ENCODE measurements at regions not wholly inside any gene's neighbourhood (a gene's known extent, or its start where the extent isn't known, plus 50 kb on each side); places are given as distances from the start of the nearest gene placed in this dataset.

GRCh38 chr16:87125206-87126155 lies 191.7 kb downstream of the C16orf95 start:
- DNase-seq (ENCODE audit: low spot score): no peak
- Histone ChIP-seq H3K4ac (ENCODE audit: low read length) (peak overlapping the region; percentile 97), H3K4me1 (ENCODE audit: control insufficient read depth in 2 of 2, insufficient read depth in 1 of 2, low read depth in 1 of 2, low read length in 2 of 2) (peaks cover 0 to 12% of the 10 kb centered on the region in 2 donors), H3K4me2 (ENCODE audit: insufficient read depth, low read length, poor library complexity, severe bottlenecking) (no peak overlapping the region), H3K18ac (ENCODE audit: low read length) (peak overlapping the region; percentile 84), H2BK15ac (ENCODE audit: low read length) (peak overlapping the region; percentile 69), H3K79me1 (ENCODE audit: low read depth, low read length) (peaks cover 8% of the 10 kb centered on the region), H2BK120ac (ENCODE audit: low read depth, low read length) (no peak overlapping the region), H2BK12ac (ENCODE audit: low read length) (peak overlapping the region; percentile 69), H2BK5ac (ENCODE audit: low read length) (peak overlapping the region; percentile 16), H2AFZ (ENCODE audit: low read length) (no peak overlapping the region), H3K27ac (replicated peaks; ENCODE audit: low read length) (no peak overlapping the region), H3K4me3 (ENCODE audit: low read length in 2 of 2) (no peak overlapping the region), H4K8ac (ENCODE audit: low read depth, low read length) (peak overlapping the region; percentile 75), H3K36me3 (replicated peaks in 1 of 2; ENCODE audit: control insufficient read depth in 2 of 2, insufficient read depth in 2 of 2, low read length in 2 of 2) (peaks cover 0 to 2% of the 10 kb centered on the region in 2 donors), H3K27me3 (ENCODE audit: control insufficient read depth in 3 of 3, insufficient read depth in 3 of 3, low read depth in 1 of 3, low read length in 3 of 3) (peaks cover 0 to 13% (median 5%) of the 10 kb centered on the region in 3 experiments), H3K9me3 (replicated peaks in 1 of 2; ENCODE audit: control insufficient read depth in 2 of 2, insufficient read depth in 1 of 2, low read depth in 1 of 2, low read length in 2 of 2) (peaks cover 0 to 16% of the 10 kb centered on the region in 2 donors), H3K14ac (ENCODE audit: low read length) (peak overlapping the region; percentile 63), H3K23ac (ENCODE audit: low read depth, low read length, poor library complexity) (peak overlapping the region; percentile 87), H2AK5ac (ENCODE audit: low read depth, low read length) (peak overlapping the region; percentile 76), H4K91ac (ENCODE audit: low read depth, low read length, poor library complexity) (no peak overlapping the region), H3K9ac (ENCODE audit: low read depth, low read length, poor library complexity) (peak overlapping the region; percentile 82)
- WGBS, 2 donors (ENCODE audit: extremely low coverage in 2 of 2, insufficient read length in 2 of 2, insufficient replicate concordance in 1 of 2): no CpG with 5 or more reads among the region's 38 CpGs

GRCh38 chr16:87126403-87127025 lies 190.7 kb downstream of the C16orf95 start:
- Histone ChIP-seq H2AFZ (ENCODE audit: low read length) (no peak overlapping the region), H3K9me3 (replicated peaks in 1 of 2; ENCODE audit: control insufficient read depth in 2 of 2, insufficient read depth in 1 of 2, low read depth in 1 of 2, low read length in 2 of 2) (peaks cover 0 to 16% of the 10 kb centered on the region in 2 donors), H3K36me3 (replicated peaks in 1 of 2; ENCODE audit: control insufficient read depth in 2 of 2, insufficient read depth in 2 of 2, low read length in 2 of 2) (peaks cover 0 to 2% of the 10 kb centered on the region in 2 donors), H3K4me2 (ENCODE audit: insufficient read depth, low read length, poor library complexity, severe bottlenecking) (no peak overlapping the region), H3K4me3 (ENCODE audit: low read length in 2 of 2) (no peak overlapping the region), H2BK15ac (ENCODE audit: low read length) (no peak overlapping the region), H2BK12ac (ENCODE audit: low read length) (no peak overlapping the region), H3K27me3 (ENCODE audit: control insufficient read depth in 3 of 3, insufficient read depth in 3 of 3, low read depth in 1 of 3, low read length in 3 of 3) (peaks cover 0 to 13% (median 5%) of the 10 kb centered on the region in 3 experiments), H3K9ac (ENCODE audit: low read depth, low read length, poor library complexity) (no peak overlapping the region), H2AK5ac (ENCODE audit: low read depth, low read length) (no peak overlapping the region), H4K8ac (ENCODE audit: low read depth, low read length) (no peak overlapping the region), H2BK5ac (ENCODE audit: low read length) (peak overlapping the region; percentile 16), H2BK120ac (ENCODE audit: low read depth, low read length) (no peak overlapping the region), H3K18ac (ENCODE audit: low read length) (peak overlapping the region; percentile 9), H3K23ac (ENCODE audit: low read depth, low read length, poor library complexity) (no peak overlapping the region), H3K27ac (replicated peaks; ENCODE audit: low read length) (no peak overlapping the region), H3K4ac (ENCODE audit: low read length) (no peak overlapping the region), H4K91ac (ENCODE audit: low read depth, low read length, poor library complexity) (no peak overlapping the region), H3K79me1 (ENCODE audit: low read depth, low read length) (peaks cover 8% of the 10 kb centered on the region), H3K14ac (ENCODE audit: low read length) (no peak overlapping the region), H3K4me1 (ENCODE audit: control insufficient read depth in 2 of 2, insufficient read depth in 1 of 2, low read depth in 1 of 2, low read length in 2 of 2) (peaks cover 0 to 11% of the 10 kb centered on the region in 2 donors)
- no CpG with 5 or more reads among the region's 13 CpGs for WGBS, 2 donors (ENCODE audit: extremely low coverage in 2 of 2, insufficient read length in 2 of 2, insufficient replicate concordance in 1 of 2)
- no peak for DNase-seq (ENCODE audit: low spot score)

- no CpG with 5 or more reads among the region's 23 CpGs for WGBS, 2 donors (ENCODE audit: extremely low coverage in 2 of 2, insufficient read length in 2 of 2, insufficient replicate concordance in 1 of 2)
- peaks cover 0 to 16% of the 10 kb centered on the region in 2 donors for H3K9me3 ChIP-seq (replicated peaks in 1 of 2; ENCODE audit: control insufficient read depth in 2 of 2, insufficient read depth in 1 of 2, low read depth in 1 of 2, low read length in 2 of 2)
- no peak overlapping the region for H3K4ac ChIP-seq (ENCODE audit: low read length)
- H3K4me3 ChIP-seq (ENCODE audit: low read length in 2 of 2): no peak overlapping the region
- peaks cover 8% of the 10 kb centered on the region for H3K79me1 ChIP-seq (ENCODE audit: low read depth, low read length)
- no peak for DNase-seq (ENCODE audit: low spot score)
- H3K27ac ChIP-seq (replicated peaks; ENCODE audit: low read length): no peak overlapping the region
- H3K18ac ChIP-seq (ENCODE audit: low read length): peak overlapping the region; percentile 71
- H3K14ac ChIP-seq (ENCODE audit: low read length): no peak overlapping the region
- H3K9ac ChIP-seq (ENCODE audit: low read depth, low read length, poor library complexity): peak overlapping the region; percentile 72
- no peak overlapping the region for H3K4me2 ChIP-seq (ENCODE audit: insufficient read depth, low read length, poor library complexity, severe bottlenecking)
- peaks cover 6 to 17% of the 10 kb centered on the region in 2 donors for H3K4me1 ChIP-seq (ENCODE audit: control insufficient read depth in 2 of 2, insufficient read depth in 1 of 2, low read depth in 1 of 2, low read length in 2 of 2)
- H2AK5ac ChIP-seq (ENCODE audit: low read depth, low read length): peak overlapping the region; percentile 76
- H2BK5ac ChIP-seq (ENCODE audit: low read length): peak overlapping the region; percentile 25
- H4K91ac ChIP-seq (ENCODE audit: low read depth, low read length, poor library complexity): no peak overlapping the region
- peak overlapping the region; percentile 32 for H2BK15ac ChIP-seq (ENCODE audit: low read length)
- H4K8ac ChIP-seq (ENCODE audit: low read depth, low read length): no peak overlapping the region
- peak overlapping the region; percentile 48 for H3K23ac ChIP-seq (ENCODE audit: low read depth, low read length, poor library complexity)
- peaks cover 0 to 20% (median 5%) of the 10 kb centered on the region in 3 experiments for H3K27me3 ChIP-seq (ENCODE audit: control insufficient read depth in 3 of 3, insufficient read depth in 3 of 3, low read depth in 1 of 3, low read length in 3 of 3)
- peaks cover 0 to 2% of the 10 kb centered on the region in 2 donors for H3K36me3 ChIP-seq (replicated peaks in 1 of 2; ENCODE audit: control insufficient read depth in 2 of 2, insufficient read depth in 2 of 2, low read length in 2 of 2)
- H2BK12ac ChIP-seq (ENCODE audit: low read length): peak overlapping the region; percentile 48
- H2BK120ac ChIP-seq (ENCODE audit: low read depth, low read length): peak overlapping the region; percentile 50
- H2AFZ ChIP-seq (ENCODE audit: low read length): no peak overlapping the region
Measured at GRCh38 chr16:87127061-87127765, 190.0 kb downstream of the C16orf95 start.
